Peyer's patch (tissue), 4 donors: ENCODE measurements at regions not wholly inside any gene's neighbourhood (a gene's known extent, or its start where the extent isn't known, plus 50 kb on each side); places are given as distances from the start of the nearest gene placed in this dataset.
A peak's percentile ranks its signal among the peaks of the same experiment; 100 is the strongest.

ENCODE experiments used
- DNase-seq, 3 donors: peaks; one replicate each; pipeline ENCODE4 v3.0.0-alpha.2; 2017 to 2019
- H3K27ac ChIP-seq, 4 donors: fragments of 200-600 bp; sonication (generic); one replicate each; pipeline ENCODE4 v1.5.1; 2016 to 2019
- H3K27me3 ChIP-seq, 2 donors: fragments of 200-600 bp; sonication (generic); one replicate each; pipeline ENCODE4 v1.5.1; 2019
- H3K36me3 ChIP-seq, 3 donors: fragments of 200-600 bp; sonication (generic); one replicate each; pipeline ENCODE4 v1.5.1; 2016 to 2019
- H3K4me1 ChIP-seq, 4 donors: fragments of 200-600 bp; sonication (generic); one replicate each; pipeline ENCODE4 v1.5.1; 2016 to 2019
- H3K4me3 ChIP-seq, 4 donors: fragments of 200-600 bp; sonication (generic); 1 replicate in 3 of 4; 2 replicates in 1 of 4; pipeline ENCODE4 v1.5.1; 2016 to 2019; ENCODE audit warnings: mild to moderate bottlenecking in 1 of 4
- H3K9me3 ChIP-seq, 4 donors: fragments of 200-600 bp; sonication (generic); one replicate each; pipeline ENCODE4 v1.5.1; 2016 to 2019; ENCODE audit warnings: mild to moderate bottlenecking in 1 of 4
- POLR2A ChIP-seq, 2 donors: fragments of 450-650 bp; IDR thresholded peaks; one replicate each; pipeline ENCODE4 v1.5.1; 2017; ENCODE audit warnings: antibody characterized with exemption in 2 of 2, mild to moderate bottlenecking in 2 of 2, moderate library complexity in 2 of 2
- TF ChIP-seq, protein P1 (sequence below), 6 experiments: fragments of 450-650 bp in 4 of 6; fragments of 200-600 bp in 2 of 6; sonication (generic) in 1 of 6; IDR thresholded peaks; one replicate each; pipeline ENCODE4 v1.5.1; 2017 to 2019; ENCODE audit warnings: antibody characterized with exemption in 6 of 6, mild to moderate bottlenecking in 3 of 6, moderate library complexity in 1 of 6

DNA sequence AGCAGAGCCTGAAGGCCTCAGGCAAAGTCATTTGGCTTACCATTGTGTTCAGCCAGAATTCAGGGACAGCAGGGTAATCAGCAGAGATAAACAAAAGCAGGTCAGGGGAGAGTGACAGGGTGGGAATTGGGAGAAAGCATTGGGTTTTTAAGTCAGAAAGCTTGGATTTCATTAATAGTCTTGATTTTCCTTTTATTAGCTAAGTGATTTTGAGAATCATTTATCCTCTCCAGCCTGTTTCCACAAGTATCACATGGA is 410.1 kb downstream of the HNRNPD start:
- Histone ChIP-seq H3K27me3 (no peaks in the 10 kb centered on the region), H3K27ac (no peak overlapping the region), H3K36me3 (no peaks in the 10 kb centered on the region), H3K4me3 (no peak overlapping the region), H3K4me1 (no peaks in the 10 kb centered on the region), H3K9me3 (no peaks in the 10 kb centered on the region)
- no peak for DNase-seq
- no peak for TF ChIP-seq POLR2A (IDR thresholded peaks at IDR 0.05)
- TF ChIP-seq, protein P1, sequence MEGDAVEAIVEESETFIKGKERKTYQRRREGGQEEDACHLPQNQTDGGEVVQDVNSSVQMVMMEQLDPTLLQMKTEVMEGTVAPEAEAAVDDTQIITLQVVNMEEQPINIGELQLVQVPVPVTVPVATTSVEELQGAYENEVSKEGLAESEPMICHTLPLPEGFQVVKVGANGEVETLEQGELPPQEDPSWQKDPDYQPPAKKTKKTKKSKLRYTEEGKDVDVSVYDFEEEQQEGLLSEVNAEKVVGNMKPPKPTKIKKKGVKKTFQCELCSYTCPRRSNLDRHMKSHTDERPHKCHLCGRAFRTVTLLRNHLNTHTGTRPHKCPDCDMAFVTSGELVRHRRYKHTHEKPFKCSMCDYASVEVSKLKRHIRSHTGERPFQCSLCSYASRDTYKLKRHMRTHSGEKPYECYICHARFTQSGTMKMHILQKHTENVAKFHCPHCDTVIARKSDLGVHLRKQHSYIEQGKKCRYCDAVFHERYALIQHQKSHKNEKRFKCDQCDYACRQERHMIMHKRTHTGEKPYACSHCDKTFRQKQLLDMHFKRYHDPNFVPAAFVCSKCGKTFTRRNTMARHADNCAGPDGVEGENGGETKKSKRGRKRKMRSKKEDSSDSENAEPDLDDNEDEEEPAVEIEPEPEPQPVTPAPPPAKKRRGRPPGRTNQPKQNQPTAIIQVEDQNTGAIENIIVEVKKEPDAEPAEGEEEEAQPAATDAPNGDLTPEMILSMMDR (IDR thresholded peaks at IDR 0.05): no peak

DNA sequence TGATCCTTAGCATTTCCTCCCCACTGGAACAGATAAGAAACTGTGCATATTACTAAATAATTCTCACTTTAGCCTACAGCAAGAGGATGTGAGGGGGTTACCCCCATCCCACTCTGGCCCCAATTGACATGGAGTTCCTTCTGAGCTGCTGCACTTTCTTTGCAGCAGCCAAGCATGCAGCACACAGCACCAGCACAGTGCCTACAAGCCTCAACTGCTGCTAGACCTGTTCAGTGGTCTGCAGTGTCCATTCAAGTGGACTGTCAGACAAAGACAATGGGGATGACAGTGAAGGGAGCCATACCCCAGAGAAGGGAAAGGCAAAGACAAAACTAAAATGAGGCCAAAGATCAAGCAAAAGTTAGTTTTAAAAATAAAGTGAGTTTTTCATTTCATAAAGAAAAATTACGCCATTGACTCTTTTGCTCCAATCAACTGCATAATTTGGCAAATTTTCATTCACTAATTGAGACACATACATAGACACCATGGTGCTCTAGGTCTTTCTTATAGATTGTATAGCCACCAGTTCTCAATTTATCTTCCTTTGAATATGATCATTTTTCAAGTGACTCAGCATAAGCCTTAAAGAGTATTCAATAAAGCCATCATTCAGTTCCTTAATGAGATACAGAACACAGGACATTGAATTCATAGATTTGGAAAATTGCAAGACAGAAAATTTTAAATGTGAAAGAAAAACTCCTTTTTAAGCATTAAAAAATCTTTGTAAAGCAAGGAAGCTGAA is 410.6 kb downstream of the HNRNPD start:
- Histone ChIP-seq H3K27me3 (no peaks in the 10 kb centered on the region), H3K4me3 (no peak overlapping the region), H3K36me3 (no peaks in the 10 kb centered on the region), H3K27ac (no peak overlapping the region), H3K9me3 (no peaks in the 10 kb centered on the region), H3K4me1 (no peaks in the 10 kb centered on the region)
- no peak for DNase-seq
- no peak for TF ChIP-seq POLR2A (IDR thresholded peaks at IDR 0.05)
- TF ChIP-seq, protein P1 (IDR thresholded peaks at IDR 0.05): no peak

DNA sequence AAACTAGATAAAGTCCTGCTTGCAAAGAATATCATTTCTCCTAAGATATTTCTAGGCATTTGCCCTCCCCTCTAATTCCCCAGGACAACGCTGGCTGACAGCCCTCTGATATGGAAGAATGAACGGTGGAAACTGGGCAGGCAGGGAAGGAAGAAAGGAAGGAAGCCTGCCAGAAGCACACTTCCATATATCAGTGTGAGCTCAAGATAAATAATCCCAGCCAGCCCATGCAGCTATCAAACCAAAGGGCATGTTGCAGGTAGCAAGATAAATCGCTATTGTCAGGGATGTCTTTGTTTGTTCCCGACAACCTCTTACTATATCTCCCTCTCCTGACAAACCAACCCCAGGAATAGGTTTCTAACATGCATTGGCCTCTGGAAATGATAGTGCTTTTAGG is 412.8 kb downstream of the HNRNPD start:
- no peak overlapping the region for H3K27ac ChIP-seq

DNA sequence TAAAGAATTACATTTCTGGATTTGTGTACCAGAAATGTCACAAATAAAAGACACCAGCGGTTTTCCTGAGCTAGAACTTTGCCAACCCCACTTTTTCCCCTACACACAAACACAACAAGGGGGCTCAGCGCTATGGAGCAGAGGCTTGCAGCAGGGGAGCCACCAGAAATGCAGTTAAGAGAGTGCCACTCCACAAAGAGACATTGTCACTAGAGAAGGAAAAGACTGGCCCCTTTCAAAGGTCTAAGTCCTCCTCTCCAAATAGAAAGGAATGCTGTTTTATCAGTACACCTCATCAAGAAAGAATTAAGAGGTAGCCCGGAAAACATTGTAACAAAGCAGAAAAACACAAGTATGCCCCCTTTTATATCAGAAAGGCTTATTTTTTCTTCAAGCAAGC is 419.5 kb downstream of the HNRNPD start:
- no peak overlapping the region for H3K4me3 ChIP-seq
- no peak for DNase-seq
- no peak overlapping the region for H3K27ac ChIP-seq
- H3K27me3 ChIP-seq: no peaks in the 10 kb centered on the region
- TF ChIP-seq POLR2A (IDR thresholded peaks at IDR 0.05): no peak
- TF ChIP-seq, protein P1 (IDR thresholded peaks at IDR 0.05): no peak
- no peaks in the 10 kb centered on the region for H3K9me3 ChIP-seq
- no peaks in the 10 kb centered on the region for H3K4me1 ChIP-seq
- H3K36me3 ChIP-seq: no peaks in the 10 kb centered on the region

More for the DNA sequence above, 412.8 kb downstream of the HNRNPD start:
- DNase-seq: no peak
- H3K27me3 ChIP-seq: no peaks in the 10 kb centered on the region
- H3K4me1 ChIP-seq: no peaks in the 10 kb centered on the region
- no peaks in the 10 kb centered on the region for H3K9me3 ChIP-seq
- no peak for TF ChIP-seq POLR2A (IDR thresholded peaks at IDR 0.05)
- TF ChIP-seq, protein P1 (IDR thresholded peaks at IDR 0.05): no peak
- no peaks in the 10 kb centered on the region for H3K36me3 ChIP-seq
- H3K4me3 ChIP-seq: no peak overlapping the region

DNA sequence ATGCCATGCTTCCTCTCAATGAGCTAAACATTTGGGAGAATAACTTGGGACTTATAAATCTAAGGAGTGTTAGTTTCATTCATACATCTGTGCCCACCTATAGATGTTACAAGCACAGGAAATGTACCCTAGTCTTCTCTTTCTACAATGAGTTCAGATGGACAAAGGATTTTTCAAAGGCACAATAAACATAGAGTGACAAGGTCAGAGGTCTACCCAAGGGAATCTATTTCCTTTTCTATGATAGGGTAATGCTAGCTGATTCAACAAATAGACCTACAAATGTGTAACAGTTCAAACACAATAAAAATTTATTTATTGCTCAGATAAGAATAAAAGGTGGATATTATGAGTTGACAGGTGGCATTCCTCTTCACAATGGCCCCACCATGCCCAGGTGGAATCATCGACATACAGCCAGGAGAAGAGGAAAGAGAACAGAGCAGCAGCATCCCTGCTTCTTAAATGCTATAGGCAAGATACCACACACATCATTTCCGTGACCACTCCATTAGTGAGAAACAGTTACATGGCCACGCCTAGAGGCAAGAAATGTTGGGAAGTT is 421.8 kb downstream of the HNRNPD start:
- H3K4me3 ChIP-seq: no peak overlapping the region
- H3K9me3 ChIP-seq: no peaks in the 10 kb centered on the region
- DNase-seq: peak in 1 of 3 donors; percentile 47
- no peaks in the 10 kb centered on the region for H3K4me1 ChIP-seq
- TF ChIP-seq, protein P1 (IDR thresholded peaks at IDR 0.05): no peak
- TF ChIP-seq POLR2A (IDR thresholded peaks at IDR 0.05): no peak
- no peaks in the 10 kb centered on the region for H3K27me3 ChIP-seq
- H3K36me3 ChIP-seq: no peaks in the 10 kb centered on the region
- no peak overlapping the region for H3K27ac ChIP-seq
